ENCODE measurements at regions not wholly inside any gene's neighbourhood (a gene's known extent, or its start where the extent isn't known, plus 50 kb on each side); places are given as distances from the start of the nearest gene placed in this dataset.

DNA sequence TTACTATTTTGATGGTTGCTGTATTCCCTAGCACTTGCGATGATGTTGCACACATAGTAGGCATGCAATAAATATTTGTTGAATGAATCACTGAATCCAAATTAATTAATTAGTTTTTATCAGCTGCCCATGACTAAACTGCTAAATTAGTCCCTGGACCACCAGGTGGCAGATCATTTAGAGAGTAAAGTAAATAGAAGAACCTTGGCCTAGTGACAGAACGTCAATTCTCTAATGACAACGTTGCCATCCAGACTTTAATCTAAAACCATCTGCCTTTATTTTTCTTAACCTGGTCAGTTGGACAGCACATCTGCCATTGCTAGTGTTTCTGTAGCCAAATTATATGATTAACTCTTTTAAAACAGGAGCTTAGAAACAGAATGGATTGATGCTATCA is 457.5 kb downstream of the KIF4B start:
- no peaks in the 10 kb centered on the region for H3K9me3 ChIP-seq (ENCODE audit: insufficient read depth, low read depth)
- H3K79me2 ChIP-seq (ENCODE audit: low read depth) = no peaks in the 10 kb centered on the region
- POLR2A ChIA-PET (ENCODE audit: unreplicated experiment) = no interaction called here
- no peak overlapping the region for H3K4me2 ChIP-seq
- H3K36me3 ChIP-seq (ENCODE audit: low read depth) = no peaks in the 10 kb centered on the region
- TF ChIP-seq, protein P1, sequence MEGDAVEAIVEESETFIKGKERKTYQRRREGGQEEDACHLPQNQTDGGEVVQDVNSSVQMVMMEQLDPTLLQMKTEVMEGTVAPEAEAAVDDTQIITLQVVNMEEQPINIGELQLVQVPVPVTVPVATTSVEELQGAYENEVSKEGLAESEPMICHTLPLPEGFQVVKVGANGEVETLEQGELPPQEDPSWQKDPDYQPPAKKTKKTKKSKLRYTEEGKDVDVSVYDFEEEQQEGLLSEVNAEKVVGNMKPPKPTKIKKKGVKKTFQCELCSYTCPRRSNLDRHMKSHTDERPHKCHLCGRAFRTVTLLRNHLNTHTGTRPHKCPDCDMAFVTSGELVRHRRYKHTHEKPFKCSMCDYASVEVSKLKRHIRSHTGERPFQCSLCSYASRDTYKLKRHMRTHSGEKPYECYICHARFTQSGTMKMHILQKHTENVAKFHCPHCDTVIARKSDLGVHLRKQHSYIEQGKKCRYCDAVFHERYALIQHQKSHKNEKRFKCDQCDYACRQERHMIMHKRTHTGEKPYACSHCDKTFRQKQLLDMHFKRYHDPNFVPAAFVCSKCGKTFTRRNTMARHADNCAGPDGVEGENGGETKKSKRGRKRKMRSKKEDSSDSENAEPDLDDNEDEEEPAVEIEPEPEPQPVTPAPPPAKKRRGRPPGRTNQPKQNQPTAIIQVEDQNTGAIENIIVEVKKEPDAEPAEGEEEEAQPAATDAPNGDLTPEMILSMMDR (conservative IDR thresholded peaks at IDR 0.05) = no peak
- no peak for TF ChIP-seq EZH2 (IDR thresholded peaks at IDR 0.05; ENCODE audit: low read depth)
- H3K9me2 ChIP-seq (ENCODE audit: insufficient read depth) = no peaks in the 10 kb centered on the region
- no peak overlapping the region for H2AFZ ChIP-seq
- no TSS peak for BruUV-seq (replicated peaks)
- no peaks in the 10 kb centered on the region for H3K4me1 ChIP-seq (replicated peaks; ENCODE audit: insufficient read depth)
- DNase-seq = no peak
- CTCF ChIA-PET = no interaction called here
- no peaks in the 10 kb centered on the region for H4K20me1 ChIP-seq (ENCODE audit: insufficient read depth)
- no peak overlapping the region for H3K4me3 ChIP-seq
- intact Hi-C loops (cut with micrococcal nuclease; ENCODE audit: unreplicated experiment) = no loop called here
- H3K27me3 ChIP-seq (ENCODE audit: insufficient read depth, low read depth) = no peaks in the 10 kb centered on the region
- no peaks in the 10 kb centered on the region for H3F3A ChIP-seq (ENCODE audit: insufficient read depth, low read depth)
- no peak overlapping the region for H3K27ac ChIP-seq

DNA sequence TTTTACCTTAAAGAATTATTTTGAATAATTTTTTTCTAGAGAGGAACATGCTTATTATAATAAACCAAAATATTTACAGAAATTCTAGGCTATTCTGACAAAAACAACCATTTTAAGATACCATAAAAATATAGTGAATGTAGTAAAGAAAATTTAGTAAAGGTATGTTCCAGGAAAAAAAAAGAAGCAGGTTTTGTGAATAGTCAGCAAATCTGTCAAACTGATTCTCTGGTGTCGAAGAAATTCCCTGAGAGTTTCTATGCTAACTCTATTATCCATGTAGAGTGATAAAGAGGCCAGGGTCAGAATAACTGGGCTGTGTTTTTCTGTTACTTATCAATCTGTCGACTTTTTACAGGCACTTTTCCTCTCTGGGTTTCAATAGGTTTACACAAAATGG is 459.2 kb downstream of the KIF4B start:
- no peak overlapping the region for H3K4me3 ChIP-seq
- no peak overlapping the region for H3K27ac ChIP-seq
- H3K9me3 ChIP-seq (ENCODE audit: insufficient read depth, low read depth) = no peaks in the 10 kb centered on the region
- no peaks in the 10 kb centered on the region for H4K20me1 ChIP-seq (ENCODE audit: insufficient read depth)
- no peaks in the 10 kb centered on the region for H3K79me2 ChIP-seq (ENCODE audit: low read depth)
- POLR2A ChIA-PET (ENCODE audit: unreplicated experiment) = no interaction called here
- H3F3A ChIP-seq (ENCODE audit: insufficient read depth, low read depth) = no peaks in the 10 kb centered on the region
- H3K27me3 ChIP-seq (ENCODE audit: insufficient read depth, low read depth) = no peaks in the 10 kb centered on the region
- H3K36me3 ChIP-seq (ENCODE audit: low read depth) = no peaks in the 10 kb centered on the region
- no peaks in the 10 kb centered on the region for H3K9me2 ChIP-seq (ENCODE audit: insufficient read depth)
- TF ChIP-seq EZH2 (IDR thresholded peaks at IDR 0.05; ENCODE audit: low read depth) = no peak
- TF ChIP-seq, protein P1 (conservative IDR thresholded peaks at IDR 0.05) = no peak
- CTCF ChIA-PET = no interaction called here
- BruUV-seq (replicated peaks) = no TSS peak
- no peak overlapping the region for H2AFZ ChIP-seq
- no peaks in the 10 kb centered on the region for H3K4me1 ChIP-seq (replicated peaks; ENCODE audit: insufficient read depth)
- DNase-seq = no peak
- intact Hi-C loops (cut with micrococcal nuclease; ENCODE audit: unreplicated experiment) = no loop called here
- H3K4me2 ChIP-seq = no peak overlapping the region

DNA sequence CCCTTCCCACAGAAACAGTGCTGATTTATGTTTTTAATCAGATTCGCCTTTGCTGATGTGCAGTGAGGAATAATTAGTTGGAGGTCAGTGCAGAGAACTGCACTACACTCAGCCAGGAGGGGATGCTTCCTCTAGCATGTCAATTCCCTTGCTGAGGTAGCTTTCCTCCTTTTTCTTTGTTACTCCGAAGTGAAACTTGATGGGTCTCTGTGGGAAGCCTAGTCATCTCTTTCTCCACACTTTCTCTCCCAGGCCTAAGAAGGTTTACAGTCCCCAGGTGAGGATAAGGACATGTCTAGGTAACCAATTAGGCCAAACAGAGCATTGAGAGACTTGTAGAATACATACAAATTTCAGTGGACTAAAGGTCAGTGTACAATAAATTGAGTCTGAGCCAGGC is 461.8 kb downstream of the KIF4B start:
- H3K27ac ChIP-seq = no peak overlapping the region
- no peak for DNase-seq
- no peak for TF ChIP-seq EZH2 (IDR thresholded peaks at IDR 0.05; ENCODE audit: low read depth)
- TF ChIP-seq, protein P1 (conservative IDR thresholded peaks at IDR 0.05) = no peak
- H3K79me2 ChIP-seq (ENCODE audit: low read depth) = no peaks in the 10 kb centered on the region
- H4K20me1 ChIP-seq (ENCODE audit: insufficient read depth) = no peaks in the 10 kb centered on the region
- H3K4me2 ChIP-seq = no peak overlapping the region
- ChIA-PET CTCF (no interaction called here), POLR2A (ENCODE audit: unreplicated experiment) (no interaction called here)
- H3F3A ChIP-seq (ENCODE audit: insufficient read depth, low read depth) = no peaks in the 10 kb centered on the region
- BruUV-seq (replicated peaks) = no TSS peak
- H3K36me3 ChIP-seq (ENCODE audit: low read depth) = no peaks in the 10 kb centered on the region
- intact Hi-C loops (cut with micrococcal nuclease; ENCODE audit: unreplicated experiment) = no loop called here
- H3K9me2 ChIP-seq (ENCODE audit: insufficient read depth) = no peaks in the 10 kb centered on the region
- no peak overlapping the region for H2AFZ ChIP-seq
- no peak overlapping the region for H3K4me3 ChIP-seq
- no peaks in the 10 kb centered on the region for H3K27me3 ChIP-seq (ENCODE audit: insufficient read depth, low read depth)
- no peaks in the 10 kb centered on the region for H3K4me1 ChIP-seq (replicated peaks; ENCODE audit: insufficient read depth)
- H3K9me3 ChIP-seq (ENCODE audit: insufficient read depth, low read depth) = no peaks in the 10 kb centered on the region

Data from PC-9 (cell line).